HG03460 (cell line): ENCODE measurements at regions not wholly inside any gene's neighbourhood (a gene's known extent, or its start where the extent isn't known, plus 50 kb on each side); places are given as distances from the start of the nearest gene placed in this dataset.

ENCODE experiments used
- ATAC-seq: cut with Tn5 transposase; IDR thresholded peaks from one replicate; pipeline ENCODE4 v1.9.1; 2021; ENCODE audit not compliant: unreplicated experiment

DNA sequence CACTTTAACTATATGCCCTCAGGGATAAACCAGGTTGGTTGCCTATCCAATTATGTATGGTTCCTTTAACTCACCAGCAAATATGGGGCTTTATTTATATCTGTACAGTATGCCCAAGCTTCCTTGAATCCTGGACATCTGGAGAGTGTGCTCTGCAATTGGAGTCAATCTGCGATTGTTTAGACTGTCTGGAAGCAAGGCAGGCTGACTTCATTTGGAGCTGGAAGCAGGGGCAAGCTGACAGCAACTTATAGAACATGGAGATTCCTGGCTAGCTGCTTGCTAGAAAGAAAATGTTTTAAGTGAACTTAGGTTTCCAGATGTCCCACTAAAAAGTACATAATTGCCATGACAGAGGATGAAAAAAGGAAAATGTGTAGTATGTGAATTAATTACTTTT is 63.7 kb upstream of the TPRG1 start:
- no peak for ATAC-seq

GRCh38 chr3:189108735-189109134 is 63.0 kb upstream of the TPRG1 start:
- no peak for ATAC-seq

GRCh38 chr3:189109145-189109544 is 62.6 kb upstream of the TPRG1 start:
- ATAC-seq, result no peak

- no peak for ATAC-seq
Observed at GRCh38 chr3:189117087-189117486, 54.7 kb upstream of the TPRG1 start.

- ATAC-seq, result no peak
Observed at GRCh38 chr3:189118896-189119295, 52.9 kb upstream of the TPRG1 start.

DNA sequence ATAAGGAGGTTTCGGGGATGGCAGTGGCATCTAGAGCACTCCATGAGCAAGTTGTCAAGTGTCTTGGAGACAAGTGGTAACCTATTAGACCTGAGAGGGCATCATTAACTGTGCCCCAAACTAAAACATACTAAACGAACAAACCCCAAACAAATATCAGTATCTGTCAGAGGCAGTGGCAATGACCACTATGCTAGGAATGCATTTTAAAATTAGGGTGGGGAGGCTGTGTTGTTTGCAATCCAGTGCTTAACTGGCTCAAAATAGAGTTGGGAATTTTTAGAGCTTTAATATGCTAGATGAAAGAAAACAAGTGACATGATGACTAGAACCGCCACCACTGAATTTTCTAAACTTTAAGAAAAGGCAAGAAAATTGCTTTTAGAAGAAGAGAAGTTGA is 51.8 kb upstream of the TPRG1 start:
- ATAC-seq, result no peak

- no peak for ATAC-seq
Observed at GRCh38 chr3:189121092-189121491, 50.7 kb upstream of the TPRG1 start.
